H9 (cell line): ENCODE measurements at regions not wholly inside any gene's neighbourhood (a gene's known extent, or its start where the extent isn't known, plus 50 kb on each side); places are given as distances from the start of the nearest gene placed in this dataset.

Source experiments
- DNase-seq: peaks from one replicate; pipeline ENCODE4 v3.0.0-alpha.2; 2017
- H2AFZ ChIP-seq: one replicate; pipeline ENCODE4 v1.6.1; 2013; ENCODE audit warnings: mild to moderate bottlenecking, low read length, control low read depth, moderate library complexity
- H2AK5ac ChIP-seq: 2 replicates; pipeline ENCODE4 v1.6.1; 2013; ENCODE audit warnings: low read length, control low read depth, mixed read lengths; ENCODE audit not compliant: insufficient read length
- H2BK120ac ChIP-seq: one replicate; pipeline ENCODE4 v1.6.1; 2013; ENCODE audit warnings: low read depth, mild to moderate bottlenecking, low read length, control low read depth, inconsistent platforms; ENCODE audit not compliant: poor library complexity, severe bottlenecking
- H2BK12ac ChIP-seq: 2 replicates; pipeline ENCODE4 v1.6.1; 2013; ENCODE audit warnings: low read length, control low read depth, mixed read lengths, low read depth; ENCODE audit not compliant: insufficient read length
- H2BK15ac ChIP-seq: 2 replicates; pipeline ENCODE4 v1.6.1; 2013; ENCODE audit warnings: low read depth, low read length, control low read depth
- H2BK20ac ChIP-seq: one replicate; pipeline ENCODE4 v1.6.1; 2013; ENCODE audit warnings: low read depth, mild to moderate bottlenecking, low read length, control low read depth, inconsistent platforms; ENCODE audit not compliant: poor library complexity, severe bottlenecking
- H2BK5ac ChIP-seq: 2 replicates; pipeline ENCODE4 v1.6.1; 2013; ENCODE audit warnings: low read length, control low read depth, mixed read lengths; ENCODE audit not compliant: insufficient read length
- H3K14ac ChIP-seq: 2 replicates; pipeline ENCODE4 v1.6.1; 2013; ENCODE audit warnings: low read length, control low read depth; ENCODE audit not compliant: insufficient read depth
- H3K18ac ChIP-seq: 2 replicates; pipeline ENCODE4 v1.6.1; 2013; ENCODE audit warnings: low read depth, mild to moderate bottlenecking, mixed read lengths, low read length, control low read depth; ENCODE audit not compliant: insufficient read length
- H3K23ac ChIP-seq: 2 replicates; pipeline ENCODE4 v1.6.1; 2013; ENCODE audit warnings: low read length, control low read depth, mixed read lengths, low read depth; ENCODE audit not compliant: insufficient read length
- H3K23me2 ChIP-seq: 2 replicates; pipeline ENCODE4 v1.6.1; 2013; ENCODE audit warnings: low read depth, mild to moderate bottlenecking, mixed read lengths, low read length, control low read depth; ENCODE audit not compliant: insufficient read length, poor library complexity, severe bottlenecking
- H3K27ac ChIP-seq: 2 replicates; pipeline ENCODE4 v1.5.1; 2013; ENCODE audit warnings: low read length, control low read depth, mixed read lengths, low read depth; ENCODE audit not compliant: insufficient read length
- H3K27me3 ChIP-seq: 2 replicates; pipeline ENCODE4 v1.6.1; 2013; ENCODE audit warnings: low read length, control low read depth, inconsistent platforms; ENCODE audit not compliant: insufficient read depth
- H3K4ac ChIP-seq: 2 replicates; pipeline ENCODE4 v1.6.1; 2013; ENCODE audit warnings: low read depth, mild to moderate bottlenecking, control low read depth, inconsistent platforms, low read length, moderate library complexity
- H3K4me1 ChIP-seq: 2 replicates; pipeline ENCODE4 v1.6.1; 2013; ENCODE audit warnings: low read length, control low read depth, inconsistent platforms; ENCODE audit not compliant: insufficient read depth
- H3K4me2 ChIP-seq: 2 replicates; pipeline ENCODE4 v1.6.1; 2013; ENCODE audit warnings: low read length, control low read depth, mixed read lengths; ENCODE audit not compliant: insufficient read length, insufficient read depth
- H3K56ac ChIP-seq: 2 replicates; pipeline ENCODE4 v1.6.1; 2013; ENCODE audit warnings: low read depth, mild to moderate bottlenecking, mixed read lengths, low read length, control low read depth; ENCODE audit not compliant: insufficient read length
- H3K79me1 ChIP-seq: 2 replicates; pipeline ENCODE4 v1.6.1; 2013; ENCODE audit warnings: low read depth, mild to moderate bottlenecking, moderate library complexity, low read length, control low read depth, inconsistent platforms; ENCODE audit not compliant: insufficient read depth, poor library complexity, severe bottlenecking
- H3K79me2 ChIP-seq: 2 replicates; pipeline ENCODE4 v1.6.1; 2013; ENCODE audit warnings: low read length, control low read depth, inconsistent platforms; ENCODE audit not compliant: insufficient read depth
- H3K9ac ChIP-seq: 2 replicates; pipeline ENCODE4 v1.6.1; 2013; ENCODE audit warnings: low read length, control low read depth, mixed read lengths; ENCODE audit not compliant: insufficient read length; ENCODE audit errors: extremely low read depth
- H3K9me3 ChIP-seq: one replicate; pipeline ENCODE4 v1.6.1; 2013; ENCODE audit warnings: low read depth, low read length, inconsistent platforms; ENCODE audit not compliant: control insufficient read depth
- H3T11ph ChIP-seq: one replicate; pipeline ENCODE4 v1.6.1; 2013; ENCODE audit warnings: mild to moderate bottlenecking, low read length, control low read depth, inconsistent platforms
- H4K20me1 ChIP-seq: one replicate; pipeline ENCODE4 v1.6.1; 2013; ENCODE audit not compliant: control insufficient read depth, insufficient read length, insufficient read depth
- H4K5ac ChIP-seq: 2 replicates; pipeline ENCODE4 v1.6.1; 2013; ENCODE audit warnings: low read depth, mild to moderate bottlenecking, mixed read lengths, low read length, control low read depth; ENCODE audit not compliant: insufficient read length
- H4K8ac ChIP-seq: replicated peaks from 2 replicates; pipeline ENCODE4 v1.6.1; 2013; ENCODE audit warnings: low read length, control low read depth, mixed read lengths, low read depth; ENCODE audit not compliant: insufficient read length
- H4K91ac ChIP-seq: 2 replicates; pipeline ENCODE4 v1.6.1; 2013; ENCODE audit warnings: low read depth, mild to moderate bottlenecking, moderate library complexity, mixed read lengths, low read length, control low read depth; ENCODE audit not compliant: insufficient read length
- H3K27ac Mint-ChIP-seq, 3 experiments: 2 replicates in 2 of 3; 3 replicates in 1 of 3; pipeline ENCODE4 v1.8.0; 2020 to 2021; ENCODE audit warnings: mixed read lengths in 3 of 3, mild to moderate bottlenecking in 1 of 3, moderate library complexity in 1 of 3
- H3K27me3 Mint-ChIP-seq: 2 replicates; pipeline ENCODE4 v1.8.0; 2021; ENCODE audit warnings: low read depth, mild to moderate bottlenecking, moderate library complexity, mixed read lengths
- H3K36me3 Mint-ChIP-seq, 3 experiments: 2 replicates in 2 of 3; 3 replicates in 1 of 3; pipeline ENCODE4 v1.8.0; 2020 to 2021; ENCODE audit warnings: low read depth in 3 of 3, mixed read lengths in 3 of 3; ENCODE audit not compliant: insufficient read depth in 1 of 3
- H3K4me1 Mint-ChIP-seq, 2 experiments: 2 replicates each; pipeline ENCODE4 v1.8.0; 2020; ENCODE audit warnings: mixed read lengths in 2 of 2
- H3K4me3 Mint-ChIP-seq, 2 experiments: 2 replicates in 1 of 2; 3 replicates in 1 of 2; pipeline ENCODE4 v1.8.0; 2020 to 2021; ENCODE audit warnings: mild to moderate bottlenecking in 2 of 2, mixed read lengths in 2 of 2, moderate library complexity in 1 of 2
- H3K9me3 Mint-ChIP-seq, 2 experiments: 2 replicates in 1 of 2; 3 replicates in 1 of 2; pipeline ENCODE4 v1.8.0; 2020; ENCODE audit warnings: mild to moderate bottlenecking in 2 of 2, mixed read lengths in 2 of 2, moderate library complexity in 1 of 2
- CTCF ChIP-seq: fragments of 200-600 bp; sonication (generic); conservative IDR thresholded peaks from 3 replicates; pipeline ENCODE4 v1.8.0; 2021; ENCODE audit warnings: antibody characterized with exemption, mild to moderate bottlenecking

DNA sequence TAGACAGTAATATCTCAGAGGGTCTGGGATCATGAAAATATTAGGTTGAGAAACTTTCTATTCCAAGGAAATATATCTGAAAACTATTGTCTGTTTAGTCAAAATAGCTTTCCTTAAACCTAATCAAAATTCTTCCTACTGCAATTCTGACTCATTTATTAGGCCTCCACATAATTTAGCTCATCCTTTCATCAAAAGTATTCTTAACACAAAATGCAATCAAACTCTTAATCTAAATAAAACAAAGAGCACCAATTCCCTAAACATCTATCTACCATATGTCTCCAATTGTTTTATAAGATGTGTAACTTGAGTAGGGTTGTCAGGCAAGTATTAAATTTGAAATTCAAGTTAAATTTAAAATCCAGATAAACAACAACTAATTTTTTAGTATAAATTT, 142.1 kb downstream of the PLK2 start:
- no peak overlapping the region for H3T11ph ChIP-seq
- no peak for TF ChIP-seq CTCF
- H4K91ac ChIP-seq = no peak overlapping the region
- no peaks in the 10 kb centered on the region for H3K27me3 ChIP-seq
- no peaks in the 10 kb centered on the region for H3K79me1 ChIP-seq
- no peak overlapping the region for H2BK120ac ChIP-seq
- H3K4ac ChIP-seq = no peak overlapping the region
- DNase-seq = no peak
- no peaks in the 10 kb centered on the region for H3K9me3 ChIP-seq
- H2BK15ac ChIP-seq = no peak overlapping the region
- H2BK12ac ChIP-seq = no peak overlapping the region
- no peak overlapping the region for H2AFZ ChIP-seq
- no peak overlapping the region for H2BK5ac ChIP-seq
- H4K5ac ChIP-seq = no peak overlapping the region
- H2AK5ac ChIP-seq = no peak overlapping the region
- H3K23ac ChIP-seq = no peak overlapping the region
- H2BK20ac ChIP-seq = no peak overlapping the region
- peaks cover 2% of the 10 kb centered on the region; the same call in 1 of the 2 replicates for H3K4me1 ChIP-seq
- Mint-ChIP-seq H3K4me3 (no peak overlapping the region), H3K27me3 (no peaks in the 10 kb centered on the region), H3K27ac (no peak overlapping the region), H3K36me3 (no peaks in the 10 kb centered on the region), H3K9me3 (no peaks in the 10 kb centered on the region), H3K4me1 (peaks cover 12 to 13% of the 10 kb centered on the region in 2 experiments)
- no peak overlapping the region for H3K56ac ChIP-seq
- H3K9ac ChIP-seq = no peak overlapping the region
- H3K4me2 ChIP-seq = no peak overlapping the region
- no peaks in the 10 kb centered on the region for H3K79me2 ChIP-seq
- no peak overlapping the region for H4K8ac ChIP-seq
- H3K23me2 ChIP-seq = no peaks in the 10 kb centered on the region
- H3K27ac ChIP-seq = no peak overlapping the region
- H3K14ac ChIP-seq = no peak overlapping the region
- H3K18ac ChIP-seq = no peak overlapping the region
- no peaks in the 10 kb centered on the region for H4K20me1 ChIP-seq
